NCI-H446 (cell line): ENCODE measurements at regions not wholly inside any gene's neighbourhood (a gene's known extent, or its start where the extent isn't known, plus 50 kb on each side); places are given as distances from the start of the nearest gene placed in this dataset.
A peak's percentile ranks its signal among the peaks of the same experiment; 100 is the strongest.

ENCODE experiments used
- DNase-seq, 2 experiments: peaks; one replicate each; lab custom pipeline; 2025; lab: John Stamatoyannopoulos, UW

- no peak for DNase-seq
These were observed 571.9 kb downstream of the NYAP2 start for GRCh38 chr2:225971433-225971832.

GRCh38 chr2:225948903-225949302 is 549.4 kb downstream of the NYAP2 start:
- DNase-seq = no peak

GRCh38 chr2:225938991-225939390 is 539.5 kb downstream of the NYAP2 start:
- DNase-seq = no peak

- DNase-seq = no peak
These were observed 538.2 kb downstream of the NYAP2 start for GRCh38 chr2:225937625-225938187.

GRCh38 chr2:225932811-225933413 is 533.4 kb downstream of the NYAP2 start:
- no peak for DNase-seq

GRCh38 chr2:225930687-225931086 is 531.2 kb downstream of the NYAP2 start:
- no peak for DNase-seq

- DNase-seq = no peak
These were observed 521.2 kb downstream of the NYAP2 start for GRCh38 chr2:225920621-225921220.

GRCh38 chr2:225916692-225917091 is 517.2 kb downstream of the NYAP2 start:
- DNase-seq = no peak

- no peak for DNase-seq
These were observed 511.5 kb downstream of the NYAP2 start for GRCh38 chr2:225911019-225911418.

- DNase-seq = no peak
These were observed 495.6 kb downstream of the NYAP2 start for GRCh38 chr2:225895126-225895525.

GRCh38 chr2:225894236-225894980 is 494.9 kb downstream of the NYAP2 start:
- no peak for DNase-seq

- DNase-seq = no peak
These were observed 493.6 kb downstream of the NYAP2 start for GRCh38 chr2:225893151-225893550.

GRCh38 chr2:225891771-225892170 is 492.3 kb downstream of the NYAP2 start:
- DNase-seq = no peak

GRCh38 chr2:225891013-225891412 is 491.5 kb downstream of the NYAP2 start:
- DNase-seq = no peak

- peak; percentile 33 to 76 for DNase-seq
These were observed 489.9 kb downstream of the NYAP2 start for GRCh38 chr2:225889452-225889851.

- no peak for DNase-seq
These were observed 467.6 kb downstream of the NYAP2 start for GRCh38 chr2:225867071-225867470.

- DNase-seq = no peak
These were observed 466.0 kb downstream of the NYAP2 start for GRCh38 chr2:225865468-225865867.

GRCh38 chr2:225864394-225864793 is 464.9 kb downstream of the NYAP2 start:
- no peak for DNase-seq

GRCh38 chr2:225842939-225843338 is 443.4 kb downstream of the NYAP2 start:
- DNase-seq = no peak

GRCh38 chr2:225841314-225841713 is 441.8 kb downstream of the NYAP2 start:
- peak; percentile 29 to 74 for DNase-seq

GRCh38 chr2:225837328-225837727 is 437.8 kb downstream of the NYAP2 start:
- no peak for DNase-seq

- DNase-seq = no peak
These were observed 425.4 kb downstream of the NYAP2 start for GRCh38 chr2:225824748-225825449.
